A673 (cell line): ENCODE measurements at regions not wholly inside any gene's neighbourhood (a gene's known extent, or its start where the extent isn't known, plus 50 kb on each side); places are given as distances from the start of the nearest gene placed in this dataset.

Experiments
- BruUV-seq: library from RNA; stranded (reverse); fragments of 400-500 nt; replicated peaks from 2 replicates; lab custom pipeline; 2021; lab: Mats Ljungman, UMichigan
- CTCF ChIA-PET: fragments of 300-600 bp; sonication (Branson Sonifier 250); formaldehyde crosslinking; loops from one replicate; lab custom pipeline; 2022; ENCODE audit warnings: antibody characterized with exemption; lab: Charles Lee
- POLR2A ChIA-PET: fragments of 300-600 bp; sonication (Branson Sonifier 250); formaldehyde crosslinking; loops from one replicate; lab custom pipeline; 2022; ENCODE audit warnings: antibody characterized with exemption; ENCODE audit not compliant: low non-redundant PET; lab: Charles Lee
- DNase-seq: peaks from one replicate; pipeline ENCODE4 v3.0.0-alpha.2; 2015; ENCODE audit warnings: low spot score
- H3K27ac ChIP-seq: fragments of 200-600 bp; sonication (generic); 2 replicates; pipeline ENCODE4 v1.5.1; 2016; ENCODE audit warnings: mixed run types, low read depth, mild to moderate bottlenecking, mixed read lengths, antibody characterized with exemption, low read length; ENCODE audit not compliant: poor library complexity, severe bottlenecking
- H3K27me3 ChIP-seq: fragments of 200-600 bp; sonication (generic); replicated peaks from 2 replicates; pipeline ENCODE4 v1.6.1; 2017; ENCODE audit warnings: mixed run types, low read depth, mild to moderate bottlenecking, mixed read lengths, antibody characterized with exemption, low read length; ENCODE audit not compliant: insufficient read depth, poor library complexity
- H3K36me3 ChIP-seq: fragments of 200-600 bp; sonication (generic); 2 replicates; pipeline ENCODE4 v1.6.1; 2016; ENCODE audit warnings: mixed run types, mild to moderate bottlenecking, mixed read lengths, antibody characterized with exemption, low read length; ENCODE audit not compliant: insufficient read depth, poor library complexity, severe bottlenecking
- H3K4me1 ChIP-seq: fragments of 200-600 bp; sonication (generic); 2 replicates; pipeline ENCODE4 v1.6.1; 2017; ENCODE audit warnings: mixed run types, mild to moderate bottlenecking, mixed read lengths, antibody characterized with exemption, low read length; ENCODE audit not compliant: insufficient read depth, poor library complexity, severe bottlenecking
- H3K4me3 ChIP-seq: fragments of 200-600 bp; sonication (generic); 2 replicates; pipeline ENCODE4 v1.5.1; 2016; ENCODE audit warnings: low read depth, mixed run types, mild to moderate bottlenecking, mixed read lengths, low read length; ENCODE audit not compliant: poor library complexity, severe bottlenecking
- H3K9me3 ChIP-seq: fragments of 200-600 bp; sonication (generic); 2 replicates; pipeline ENCODE4 v1.6.1; 2016; ENCODE audit warnings: mixed run types, low read depth, mild to moderate bottlenecking, mixed read lengths, antibody characterized with exemption, low read length; ENCODE audit not compliant: poor library complexity, severe bottlenecking
- CTCF ChIP-seq: fragments of 300-800, 200-600 bp; sonication (generic); conservative IDR thresholded peaks from 2 replicates; pipeline ENCODE4 v1.5.1; 2017; ENCODE audit warnings: low read depth, mild to moderate bottlenecking, antibody characterized with exemption, low read length, moderate library complexity, mixed read lengths
- EZH2 ChIP-seq: fragments of 200-600 bp; sonication (generic); IDR thresholded peaks from 2 replicates; pipeline ENCODE4 v1.6.1; 2017; ENCODE audit warnings: borderline replicate concordance, low read depth, mild to moderate bottlenecking, mixed read lengths, antibody characterized with exemption, low read length; ENCODE audit not compliant: poor library complexity, severe bottlenecking
- intact Hi-C: fragments of 100-400 bp; cut with micrococcal nuclease; formaldehyde crosslinking; loops from one replicate; pipeline ENCODE4 v1.10.0; 2022; ENCODE audit not compliant: unreplicated experiment

DNA sequence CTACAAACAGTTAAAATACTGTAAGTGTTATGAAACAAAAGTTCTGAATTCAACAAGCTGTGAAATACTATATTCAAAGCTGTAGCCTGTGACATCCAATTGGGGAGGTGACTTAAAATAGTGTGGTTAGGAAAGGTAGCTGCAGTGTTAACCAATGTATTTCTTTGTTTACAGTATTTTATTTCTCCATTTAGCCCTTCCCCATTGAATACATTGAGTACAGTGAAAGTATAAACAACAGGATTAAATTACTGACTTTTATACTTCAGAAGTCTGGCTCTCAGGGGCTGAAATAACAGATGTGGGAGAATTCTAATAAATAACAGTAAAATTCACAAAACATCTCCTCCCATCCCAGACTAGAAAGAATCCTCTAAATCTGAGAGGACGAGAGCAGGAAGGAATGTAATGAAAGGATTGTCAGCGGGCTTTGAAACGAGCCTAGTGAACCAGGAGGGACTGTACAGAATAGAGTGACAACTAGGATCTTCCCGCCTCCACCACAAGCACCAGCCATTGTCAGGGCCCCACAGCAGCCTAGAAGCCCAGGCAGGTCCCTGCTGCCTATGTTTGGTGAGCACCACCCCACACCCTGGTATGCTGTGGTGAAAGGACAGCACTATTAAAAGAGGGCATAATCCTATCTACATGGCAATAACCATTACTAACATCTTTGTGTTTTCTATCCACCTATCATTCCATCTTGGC, 73.7 kb downstream of the SPCS3 start:
- H3K4me1 ChIP-seq, result no peaks in the 10 kb centered on the region
- ChIA-PET POLR2A (no interaction called here), CTCF (no interaction called here)
- no peaks in the 10 kb centered on the region for H3K36me3 ChIP-seq
- no peak for DNase-seq
- H3K27me3 ChIP-seq, result no peaks in the 10 kb centered on the region
- no peak overlapping the region for H3K27ac ChIP-seq
- intact Hi-C loops, result no loop called here
- BruUV-seq, result no TSS peak
- TF ChIP-seq CTCF (no peak), EZH2 (no peak)
- H3K9me3 ChIP-seq, result no peaks in the 10 kb centered on the region
- H3K4me3 ChIP-seq, result no peak overlapping the region

- Histone ChIP-seq H3K27me3 (peaks cover 3% of the 10 kb centered on the region), H3K9me3 (no peaks in the 10 kb centered on the region), H3K4me3 (no peak overlapping the region), H3K4me1 (no peaks in the 10 kb centered on the region), H3K27ac (no peak overlapping the region), H3K36me3 (no peaks in the 10 kb centered on the region)
- TF ChIP-seq CTCF (no peak), EZH2 (no peak)
- POLR2A ChIA-PET, result no interaction called here
- CTCF ChIA-PET, result no interaction called here
- no TSS peak for BruUV-seq
- no peak for DNase-seq
- intact Hi-C loops, result no loop called here
Measured at GRCh38 chr4:176400816-176401461, 81.2 kb downstream of the SPCS3 start.

DNA sequence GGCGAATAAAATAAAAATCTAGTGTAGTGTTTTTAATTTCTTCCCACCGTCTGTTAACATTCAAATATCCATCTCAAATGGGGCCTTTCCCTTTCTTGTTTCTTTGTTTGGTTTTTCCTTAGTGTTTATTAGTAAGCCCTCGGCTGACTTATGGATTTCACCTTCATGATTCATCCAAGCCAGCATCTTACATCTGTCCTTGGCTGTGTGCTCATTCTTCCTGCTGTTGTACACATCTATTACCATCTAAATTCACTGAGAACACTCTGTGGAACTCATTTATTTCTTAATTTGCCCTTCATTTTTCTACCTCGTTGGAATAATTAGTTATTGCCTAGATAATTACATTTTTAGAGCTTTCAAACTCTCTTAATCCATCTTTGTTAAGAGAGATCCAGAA, 84.9 kb downstream of the SPCS3 start:
- peaks cover 22% of the 10 kb centered on the region for H3K27me3 ChIP-seq
- intact Hi-C loops, result no loop called here
- POLR2A ChIA-PET, result no interaction called here
- no TSS peak for BruUV-seq
- CTCF ChIA-PET, result no interaction called here
- no peaks in the 10 kb centered on the region for H3K4me1 ChIP-seq
- no peaks in the 10 kb centered on the region for H3K9me3 ChIP-seq
- H3K4me3 ChIP-seq, result no peak overlapping the region
- DNase-seq, result no peak
- H3K36me3 ChIP-seq, result no peaks in the 10 kb centered on the region
- TF ChIP-seq EZH2, result no peak
- no peak for TF ChIP-seq CTCF
- H3K27ac ChIP-seq, result no peak overlapping the region
